ENCODE measurements at regions not wholly inside any gene's neighbourhood (a gene's known extent, or its start where the extent isn't known, plus 50 kb on each side); places are given as distances from the start of the nearest gene placed in this dataset.

GRCh38 chr16:51201604-51202003, 50.5 kb upstream of the SALL1 start:
- TF ChIP-seq RARB (CRISPR knock-in tag; IDR thresholded peaks at IDR 0.05) (no peak), TOX (CRISPR knock-in tag; IDR thresholded peaks at IDR 0.05; ENCODE audit: borderline replicate concordance) (no peak), PATZ1 (CRISPR knock-in tag; IDR thresholded peaks at IDR 0.05; ENCODE audit: borderline replicate concordance) (no peak), ZFP30 (CRISPR knock-in tag; IDR thresholded peaks at IDR 0.05) (no peak), POU6F1 (CRISPR knock-in tag; IDR thresholded peaks at IDR 0.05; ENCODE audit: borderline replicate concordance, low read depth) (no peak), TCF4 (CRISPR knock-in tag; IDR thresholded peaks at IDR 0.05; ENCODE audit: borderline replicate concordance) (no peak), ESRRG (CRISPR knock-in tag; IDR thresholded peaks at IDR 0.05) (no peak), CSDC2 (CRISPR knock-in tag; IDR thresholded peaks at IDR 0.05) (no peak), ISL1 (CRISPR knock-in tag; IDR thresholded peaks at IDR 0.05) (no peak)
